Mesendoderm (in vitro differentiated cells): ENCODE measurements at regions not wholly inside any gene's neighbourhood (a gene's known extent, or its start where the extent isn't known, plus 50 kb on each side); places are given as distances from the start of the nearest gene placed in this dataset.
"Not testable (repeated sequence)": the region's sequence is repeated elsewhere in the genome, so short reads cannot be mapped to it uniquely, and the experiment has no call there.

Source experiments
- DNase-seq: peaks from one replicate; pipeline ENCODE4 v3.0.0; 2013
- H2AK5ac ChIP-seq: 2 replicates; pipeline ENCODE4 v1.6.1; 2013; ENCODE audit warnings: low read length, inconsistent platforms
- H2BK120ac ChIP-seq: 2 replicates; pipeline ENCODE4 v1.6.1; 2013; ENCODE audit warnings: low read depth, mild to moderate bottlenecking, low read length, moderate library complexity, mixed read lengths
- H2BK15ac ChIP-seq: replicated peaks from 2 replicates; pipeline ENCODE4 v1.6.1; 2013; ENCODE audit warnings: low read depth, mild to moderate bottlenecking, moderate library complexity
- H2BK5ac ChIP-seq: 2 replicates; pipeline ENCODE4 v1.6.1; 2013; ENCODE audit warnings: low read length, inconsistent platforms
- H3K18ac ChIP-seq: 2 replicates; pipeline ENCODE4 v1.6.1; 2013; ENCODE audit warnings: mild to moderate bottlenecking, low read length, mixed read lengths
- H3K23ac ChIP-seq: one replicate; pipeline ENCODE4 v1.6.1; 2013; ENCODE audit warnings: low read length
- H3K27ac ChIP-seq: 2 replicates; pipeline ENCODE4 v1.5.1; 2013; ENCODE audit warnings: low read depth, mild to moderate bottlenecking, inconsistent platforms, low read length, moderate library complexity
- H3K27me3 ChIP-seq: 2 replicates; pipeline ENCODE4 v1.6.1; 2013; ENCODE audit warnings: low read length, control low read depth, mild to moderate bottlenecking, inconsistent platforms; ENCODE audit not compliant: insufficient read depth, poor library complexity
- H3K36me3 ChIP-seq: 2 replicates; pipeline ENCODE4 v1.6.1; 2013; ENCODE audit warnings: low read length, inconsistent platforms; ENCODE audit not compliant: control insufficient read depth, insufficient read depth
- H3K4ac ChIP-seq: one replicate; pipeline ENCODE4 v1.6.1; 2013; ENCODE audit warnings: low read depth, mild to moderate bottlenecking, low read length, moderate library complexity
- H3K4me1 ChIP-seq: 2 replicates; pipeline ENCODE4 v1.6.1; 2013; ENCODE audit warnings: low read depth, low read length, inconsistent platforms; ENCODE audit not compliant: control insufficient read depth
- H3K4me2 ChIP-seq: 2 replicates; pipeline ENCODE4 v1.6.1; 2013; ENCODE audit warnings: low read length
- H3K4me3 ChIP-seq: 2 replicates; pipeline ENCODE4 v1.5.1; 2013; ENCODE audit warnings: mild to moderate bottlenecking, low read length
- H3K56ac ChIP-seq: one replicate; pipeline ENCODE4 v1.6.1; 2013; ENCODE audit warnings: low read length
- H3K79me1 ChIP-seq: 2 replicates; pipeline ENCODE4 v1.6.1; 2013; ENCODE audit warnings: low read length, inconsistent platforms
- H3K79me2 ChIP-seq: 2 replicates; pipeline ENCODE4 v1.6.1; 2013; ENCODE audit warnings: mild to moderate bottlenecking, low read length; ENCODE audit not compliant: control insufficient read depth, insufficient read depth
- H3K9ac ChIP-seq: 2 replicates; pipeline ENCODE4 v1.6.1; 2013; ENCODE audit warnings: low read length, inconsistent platforms
- H4K5ac ChIP-seq: one replicate; pipeline ENCODE4 v1.6.1; 2013; ENCODE audit warnings: low read length
- H4K8ac ChIP-seq: one replicate; pipeline ENCODE4 v1.6.1; 2013; ENCODE audit warnings: low read depth, mild to moderate bottlenecking, control low read depth, low read length, moderate library complexity
- WGBS: extraction: QIAGEN DNeasy Blood & Tissue Kit; methylation state at CpG from one replicate; pipeline ENCODE4 v1.1.7; 2013; ENCODE audit warnings: low lambda C conversion rate, missing lambda C conversion rate; ENCODE audit not compliant: insufficient coverage; ENCODE audit errors: extremely low coverage; 5-methylcytosine and 5-hydroxymethylcytosine counted together

GRCh38 chr5:100379254-100379858 is 155.8 kb upstream of the FAM174A start:
- not testable (repeated sequence) for H3K27me3 ChIP-seq, H4K8ac ChIP-seq, H3K4ac ChIP-seq, H3K4me1 ChIP-seq, H3K18ac ChIP-seq, H2BK120ac ChIP-seq, H3K79me1 ChIP-seq, H3K23ac ChIP-seq, H3K4me3 ChIP-seq, H3K79me2 ChIP-seq, H3K9ac ChIP-seq, H2BK15ac ChIP-seq, H2BK5ac ChIP-seq, H2AK5ac ChIP-seq, H3K56ac ChIP-seq, H4K5ac ChIP-seq, H3K4me2 ChIP-seq, H3K36me3 ChIP-seq, H3K27ac ChIP-seq, DNase-seq
- WGBS = no CpG with 5 or more reads among the region's 19 CpGs

DNA sequence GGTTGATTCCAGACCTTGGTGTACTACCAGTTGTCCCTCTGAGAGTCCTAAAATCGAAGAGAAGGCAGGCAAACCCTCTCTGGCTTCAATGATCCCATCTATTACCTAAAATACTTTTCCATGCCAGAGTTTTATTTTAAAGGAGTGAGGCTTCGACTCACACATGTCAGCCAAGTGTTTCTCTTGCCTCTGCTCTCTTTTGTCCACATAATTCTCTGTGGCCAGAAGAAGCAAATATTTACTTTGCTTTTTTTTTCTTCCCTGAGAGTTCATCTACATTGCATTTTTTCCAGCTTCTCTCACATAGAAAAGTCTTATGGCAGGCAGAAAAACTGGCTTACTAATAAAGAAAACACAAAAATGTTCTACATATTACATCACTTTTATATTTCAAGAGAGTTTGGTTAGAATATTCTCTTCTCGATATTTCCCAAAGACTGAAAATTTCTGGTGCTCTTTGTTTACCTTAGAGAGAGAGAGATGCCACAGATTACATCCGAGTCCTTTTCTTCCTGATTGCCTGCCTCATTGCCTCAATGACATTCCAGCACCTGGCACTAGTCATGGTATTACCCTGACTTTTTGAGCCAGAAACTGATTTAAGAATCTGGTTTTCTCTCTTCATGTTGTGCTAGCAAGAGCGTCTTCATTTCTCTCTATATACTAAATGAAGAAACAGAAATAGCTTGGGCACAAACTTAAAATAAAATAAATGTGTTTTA is 170.3 kb upstream of the FAM174A start:
- no CpG with 5 or more reads among the region's 5 CpGs for WGBS

GRCh38 chr5:100364343-100364742 is 170.8 kb upstream of the FAM174A start:
- not testable (repeated sequence) for H3K56ac ChIP-seq

More for the DNA sequence above, 170.3 kb upstream of the FAM174A start:
- H3K27ac ChIP-seq, H3K23ac ChIP-seq, H2AK5ac ChIP-seq, H3K4me1 ChIP-seq, H3K4ac ChIP-seq, H3K36me3 ChIP-seq, DNase-seq, H2BK5ac ChIP-seq, H3K27me3 ChIP-seq, H3K4me2 ChIP-seq, H3K4me3 ChIP-seq, H4K5ac ChIP-seq, H3K79me1 ChIP-seq, H2BK120ac ChIP-seq, H3K18ac ChIP-seq, H2BK15ac ChIP-seq, H3K9ac ChIP-seq, H3K79me2 ChIP-seq, H4K8ac ChIP-seq, H3K56ac ChIP-seq: not testable (repeated sequence)

DNA sequence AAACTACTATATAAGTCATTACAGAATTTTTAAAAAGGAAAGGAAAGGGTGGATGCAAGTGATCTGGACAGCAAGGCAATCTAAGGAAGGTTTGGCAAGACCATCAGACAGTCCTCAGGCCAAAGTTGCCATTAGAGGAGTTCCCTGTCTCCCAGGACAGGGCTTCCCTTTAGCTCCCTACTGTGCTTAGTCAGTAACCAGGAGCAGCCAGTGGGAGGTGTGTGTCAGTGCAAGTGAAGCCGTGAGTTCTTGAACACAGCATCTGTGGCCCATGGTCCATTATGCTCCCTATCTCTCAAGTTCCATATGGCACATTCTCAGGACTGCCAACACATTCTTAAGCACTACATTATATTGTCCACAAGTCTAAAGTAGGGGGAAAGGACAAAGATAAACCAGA is 175.2 kb upstream of the FAM174A start:
- H4K5ac ChIP-seq, H2BK15ac ChIP-seq, H2BK5ac ChIP-seq, H3K4me2 ChIP-seq, H4K8ac ChIP-seq, H2BK120ac ChIP-seq, H3K79me1 ChIP-seq, H3K27me3 ChIP-seq, DNase-seq, H3K23ac ChIP-seq, H3K18ac ChIP-seq, H3K4ac ChIP-seq, H3K56ac ChIP-seq, H3K4me3 ChIP-seq, H3K36me3 ChIP-seq, H3K4me1 ChIP-seq, H3K9ac ChIP-seq, H3K79me2 ChIP-seq, H3K27ac ChIP-seq, H2AK5ac ChIP-seq: not testable (repeated sequence)
- WGBS = no CpG with 5 or more reads among the region's 1 CpG

More at GRCh38 chr5:100364343-100364742, 170.8 kb upstream of the FAM174A start:
- H3K4me2 ChIP-seq, H2AK5ac ChIP-seq, H3K23ac ChIP-seq, H4K8ac ChIP-seq, H3K27me3 ChIP-seq, H3K18ac ChIP-seq, H3K4me3 ChIP-seq, DNase-seq, H3K79me2 ChIP-seq, H3K9ac ChIP-seq, H2BK120ac ChIP-seq, H2BK15ac ChIP-seq, H3K27ac ChIP-seq, H3K4ac ChIP-seq, H3K4me1 ChIP-seq, H3K36me3 ChIP-seq, H3K79me1 ChIP-seq, H2BK5ac ChIP-seq, H4K5ac ChIP-seq: not testable (repeated sequence)

DNA sequence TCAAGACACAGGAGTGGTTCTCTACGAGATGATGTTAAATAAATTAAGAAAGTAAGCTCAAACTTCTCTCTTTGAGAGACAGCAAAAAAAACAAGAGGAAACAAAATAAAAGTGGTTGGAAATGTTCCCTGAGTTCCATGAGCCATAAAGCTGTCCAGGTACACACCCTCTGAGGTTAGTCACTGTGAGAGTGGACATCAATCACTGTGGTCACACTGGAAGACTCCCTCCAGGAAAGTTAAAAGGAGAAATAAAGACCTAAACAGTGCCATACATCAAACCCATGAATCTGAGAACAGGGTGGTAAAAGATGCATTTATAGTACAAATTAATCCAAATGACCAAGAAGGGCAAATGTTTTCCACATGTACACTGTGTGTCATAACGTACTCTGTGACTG is 188.9 kb upstream of the FAM174A start:
- H4K5ac ChIP-seq, H2BK5ac ChIP-seq: not testable (repeated sequence)
- no CpG with 5 or more reads among the region's 2 CpGs for WGBS

GRCh38 chr5:100341485-100341884 is 193.7 kb upstream of the FAM174A start:
- not testable (repeated sequence) for H2BK5ac ChIP-seq, H2AK5ac ChIP-seq, H3K4me2 ChIP-seq, H3K18ac ChIP-seq, H3K79me1 ChIP-seq, H2BK15ac ChIP-seq, H3K27ac ChIP-seq, H3K23ac ChIP-seq, H3K36me3 ChIP-seq, H3K27me3 ChIP-seq, DNase-seq, H2BK120ac ChIP-seq, H3K4ac ChIP-seq, H3K4me1 ChIP-seq, H4K8ac ChIP-seq, H3K56ac ChIP-seq, H4K5ac ChIP-seq, H3K4me3 ChIP-seq, H3K9ac ChIP-seq, H3K79me2 ChIP-seq
- WGBS = no CpG with 5 or more reads among the region's 3 CpGs

More for the DNA sequence above, 188.9 kb upstream of the FAM174A start:
- H3K27ac ChIP-seq, H3K4ac ChIP-seq, DNase-seq, H3K4me2 ChIP-seq, H2AK5ac ChIP-seq, H3K4me3 ChIP-seq, H3K18ac ChIP-seq, H3K9ac ChIP-seq, H3K36me3 ChIP-seq, H3K4me1 ChIP-seq, H2BK120ac ChIP-seq, H3K79me1 ChIP-seq, H4K8ac ChIP-seq, H3K27me3 ChIP-seq, H2BK15ac ChIP-seq, H3K56ac ChIP-seq, H3K79me2 ChIP-seq, H3K23ac ChIP-seq: not testable (repeated sequence)
